SK-N-SH treated with all-trans-retinoic acid at 6 μM for 48 hours (cell line): ENCODE measurements at regions not wholly inside any gene's neighbourhood (a gene's known extent, or its start where the extent isn't known, plus 50 kb on each side); places are given as distances from the start of the nearest gene placed in this dataset.

Experiments used
- ARNTL ChIP-seq: fragments of 450-650 bp; formaldehyde crosslinking; IDR thresholded peaks from 2 replicates; pipeline ENCODE4 v1.5.0; 2020; ENCODE audit warnings: low read depth, mild to moderate bottlenecking, moderate library complexity, borderline replicate concordance
- CSDC2 ChIP-seq: fragments of 250-450 bp; sonication (Bioruptor Pico); IDR thresholded peaks from 2 replicates; pipeline ENCODE4 v1.5.0; 2020; ENCODE audit warnings: mild to moderate bottlenecking, moderate library complexity
- PPARA ChIP-seq: fragments of 250-450 bp; sonication (Bioruptor Pico); IDR thresholded peaks from 2 replicates; pipeline ENCODE4 v1.5.0; 2020; ENCODE audit warnings: mild to moderate bottlenecking, borderline replicate concordance
- RARB ChIP-seq: fragments of 250-450 bp; sonication (Bioruptor Pico); IDR thresholded peaks from 2 replicates; pipeline ENCODE4 v1.8.0; 2021; ENCODE audit warnings: mild to moderate bottlenecking, moderate library complexity
- SNAI2 ChIP-seq: fragments of 250-450 bp; sonication (Bioruptor Pico); IDR thresholded peaks from 2 replicates; pipeline ENCODE4 v1.5.0; 2020; ENCODE audit warnings: mild to moderate bottlenecking, moderate library complexity
- ZFP3 ChIP-seq: fragments of 250-450 bp; sonication (Bioruptor Pico); IDR thresholded peaks from 2 replicates; pipeline ENCODE4 v1.5.0; 2020; ENCODE audit warnings: mild to moderate bottlenecking, moderate library complexity
- ZFP30 ChIP-seq: fragments of 450-650 bp; formaldehyde crosslinking; IDR thresholded peaks from 2 replicates; pipeline ENCODE4 v1.5.0; 2022; ENCODE audit warnings: mild to moderate bottlenecking, moderate library complexity
- ZNF565 ChIP-seq: fragments of 450-650 bp; formaldehyde crosslinking; conservative IDR thresholded peaks from 2 replicates; pipeline ENCODE4 v1.5.0; 2020; ENCODE audit warnings: low read depth, mild to moderate bottlenecking, moderate library complexity
- ZNF70 ChIP-seq: fragments of 450-650 bp; formaldehyde crosslinking; IDR thresholded peaks from 2 replicates; pipeline ENCODE4 v1.5.0; 2020; ENCODE audit warnings: mild to moderate bottlenecking, moderate library complexity
- ZNF8 ChIP-seq: fragments of 450-650 bp; formaldehyde crosslinking; IDR thresholded peaks from 2 replicates; pipeline ENCODE4 v1.5.0; 2020; ENCODE audit warnings: mild to moderate bottlenecking, moderate library complexity
- TF ChIP-seq, protein P1 (sequence below): fragments of 250-450 bp; sonication (Bioruptor Pico); IDR thresholded peaks from 2 replicates; pipeline ENCODE4 v1.8.0; 2020; ENCODE audit warnings: mild to moderate bottlenecking, moderate library complexity, borderline replicate concordance
- TF ChIP-seq, protein P2 (sequence below): fragments of 250-450 bp; sonication (Bioruptor Pico); IDR thresholded peaks from 2 replicates; pipeline ENCODE4 v1.5.1; 2021; ENCODE audit warnings: mild to moderate bottlenecking, moderate library complexity
- TF ChIP-seq, protein P3 (sequence below): fragments of 250-450 bp; sonication (Bioruptor Pico); IDR thresholded peaks from 2 replicates; pipeline ENCODE4 v1.5.0; 2020; ENCODE audit warnings: mild to moderate bottlenecking, moderate library complexity
- TF ChIP-seq, protein P4 (sequence below): fragments of 250-450 bp; sonication (Bioruptor Pico); IDR thresholded peaks from 2 replicates; pipeline ENCODE4 v1.5.1; 2020; ENCODE audit warnings: low read depth, mild to moderate bottlenecking, moderate library complexity

DNA sequence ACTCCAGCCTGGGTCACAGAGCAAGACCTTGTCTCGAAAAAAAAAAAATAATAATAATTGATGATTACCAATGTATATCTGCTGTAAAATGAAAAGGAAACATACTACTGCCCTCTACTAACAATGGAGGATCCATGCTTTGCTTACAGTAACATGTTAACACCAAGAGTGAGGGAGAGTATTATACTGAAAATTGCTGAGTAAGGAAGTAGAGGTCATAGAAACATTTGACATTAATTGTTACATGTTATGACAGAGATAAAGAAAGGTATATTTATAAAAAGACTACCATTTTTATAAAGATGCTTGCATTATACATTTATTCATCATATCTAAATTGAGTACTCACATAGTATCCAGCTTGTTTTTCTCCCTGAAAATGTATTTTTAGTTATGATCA lies 1989.8 kb upstream of the TENM3 start:
- TF ChIP-seq PPARA (CRISPR knock-in tag) (no peak), CSDC2 (CRISPR knock-in tag) (no peak), RARB (no peak), ZNF565 (CRISPR knock-in tag) (no peak), ARNTL (CRISPR knock-in tag) (no peak), ZFP3 (CRISPR knock-in tag) (no peak), ZNF8 (CRISPR knock-in tag) (no peak), ZNF70 (CRISPR knock-in tag) (no peak), SNAI2 (CRISPR knock-in tag) (no peak), ZFP30 (CRISPR knock-in tag) (no peak)
- TF ChIP-seq, protein P1, sequence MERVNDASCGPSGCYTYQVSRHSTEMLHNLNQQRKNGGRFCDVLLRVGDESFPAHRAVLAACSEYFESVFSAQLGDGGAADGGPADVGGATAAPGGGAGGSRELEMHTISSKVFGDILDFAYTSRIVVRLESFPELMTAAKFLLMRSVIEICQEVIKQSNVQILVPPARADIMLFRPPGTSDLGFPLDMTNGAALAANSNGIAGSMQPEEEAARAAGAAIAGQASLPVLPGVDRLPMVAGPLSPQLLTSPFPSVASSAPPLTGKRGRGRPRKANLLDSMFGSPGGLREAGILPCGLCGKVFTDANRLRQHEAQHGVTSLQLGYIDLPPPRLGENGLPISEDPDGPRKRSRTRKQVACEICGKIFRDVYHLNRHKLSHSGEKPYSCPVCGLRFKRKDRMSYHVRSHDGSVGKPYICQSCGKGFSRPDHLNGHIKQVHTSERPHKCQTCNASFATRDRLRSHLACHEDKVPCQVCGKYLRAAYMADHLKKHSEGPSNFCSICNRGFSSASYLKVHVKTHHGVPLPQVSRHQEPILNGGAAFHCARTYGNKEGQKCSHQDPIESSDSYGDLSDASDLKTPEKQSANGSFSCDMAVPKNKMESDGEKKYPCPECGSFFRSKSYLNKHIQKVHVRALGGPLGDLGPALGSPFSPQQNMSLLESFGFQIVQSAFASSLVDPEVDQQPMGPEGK (CRISPR knock-in tag) = no peak
- TF ChIP-seq, protein P2, sequence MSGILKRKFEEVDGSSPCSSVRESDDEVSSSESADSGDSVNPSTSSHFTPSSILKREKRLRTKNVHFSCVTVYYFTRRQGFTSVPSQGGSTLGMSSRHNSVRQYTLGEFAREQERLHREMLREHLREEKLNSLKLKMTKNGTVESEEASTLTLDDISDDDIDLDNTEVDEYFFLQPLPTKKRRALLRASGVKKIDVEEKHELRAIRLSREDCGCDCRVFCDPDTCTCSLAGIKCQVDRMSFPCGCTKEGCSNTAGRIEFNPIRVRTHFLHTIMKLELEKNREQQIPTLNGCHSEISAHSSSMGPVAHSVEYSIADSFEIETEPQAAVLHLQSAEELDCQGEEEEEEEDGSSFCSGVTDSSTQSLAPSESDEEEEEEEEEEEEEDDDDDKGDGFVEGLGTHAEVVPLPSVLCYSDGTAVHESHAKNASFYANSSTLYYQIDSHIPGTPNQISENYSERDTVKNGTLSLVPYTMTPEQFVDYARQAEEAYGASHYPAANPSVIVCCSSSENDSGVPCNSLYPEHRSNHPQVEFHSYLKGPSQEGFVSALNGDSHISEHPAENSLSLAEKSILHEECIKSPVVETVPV = no peak
- TF ChIP-seq, protein P3, sequence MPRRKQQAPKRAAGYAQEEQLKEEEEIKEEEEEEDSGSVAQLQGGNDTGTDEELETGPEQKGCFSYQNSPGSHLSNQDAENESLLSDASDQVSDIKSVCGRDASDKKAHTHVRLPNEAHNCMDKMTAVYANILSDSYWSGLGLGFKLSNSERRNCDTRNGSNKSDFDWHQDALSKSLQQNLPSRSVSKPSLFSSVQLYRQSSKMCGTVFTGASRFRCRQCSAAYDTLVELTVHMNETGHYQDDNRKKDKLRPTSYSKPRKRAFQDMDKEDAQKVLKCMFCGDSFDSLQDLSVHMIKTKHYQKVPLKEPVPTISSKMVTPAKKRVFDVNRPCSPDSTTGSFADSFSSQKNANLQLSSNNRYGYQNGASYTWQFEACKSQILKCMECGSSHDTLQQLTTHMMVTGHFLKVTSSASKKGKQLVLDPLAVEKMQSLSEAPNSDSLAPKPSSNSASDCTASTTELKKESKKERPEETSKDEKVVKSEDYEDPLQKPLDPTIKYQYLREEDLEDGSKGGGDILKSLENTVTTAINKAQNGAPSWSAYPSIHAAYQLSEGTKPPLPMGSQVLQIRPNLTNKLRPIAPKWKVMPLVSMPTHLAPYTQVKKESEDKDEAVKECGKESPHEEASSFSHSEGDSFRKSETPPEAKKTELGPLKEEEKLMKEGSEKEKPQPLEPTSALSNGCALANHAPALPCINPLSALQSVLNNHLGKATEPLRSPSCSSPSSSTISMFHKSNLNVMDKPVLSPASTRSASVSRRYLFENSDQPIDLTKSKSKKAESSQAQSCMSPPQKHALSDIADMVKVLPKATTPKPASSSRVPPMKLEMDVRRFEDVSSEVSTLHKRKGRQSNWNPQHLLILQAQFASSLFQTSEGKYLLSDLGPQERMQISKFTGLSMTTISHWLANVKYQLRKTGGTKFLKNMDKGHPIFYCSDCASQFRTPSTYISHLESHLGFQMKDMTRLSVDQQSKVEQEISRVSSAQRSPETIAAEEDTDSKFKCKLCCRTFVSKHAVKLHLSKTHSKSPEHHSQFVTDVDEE = no peak
- TF ChIP-seq, protein P4, sequence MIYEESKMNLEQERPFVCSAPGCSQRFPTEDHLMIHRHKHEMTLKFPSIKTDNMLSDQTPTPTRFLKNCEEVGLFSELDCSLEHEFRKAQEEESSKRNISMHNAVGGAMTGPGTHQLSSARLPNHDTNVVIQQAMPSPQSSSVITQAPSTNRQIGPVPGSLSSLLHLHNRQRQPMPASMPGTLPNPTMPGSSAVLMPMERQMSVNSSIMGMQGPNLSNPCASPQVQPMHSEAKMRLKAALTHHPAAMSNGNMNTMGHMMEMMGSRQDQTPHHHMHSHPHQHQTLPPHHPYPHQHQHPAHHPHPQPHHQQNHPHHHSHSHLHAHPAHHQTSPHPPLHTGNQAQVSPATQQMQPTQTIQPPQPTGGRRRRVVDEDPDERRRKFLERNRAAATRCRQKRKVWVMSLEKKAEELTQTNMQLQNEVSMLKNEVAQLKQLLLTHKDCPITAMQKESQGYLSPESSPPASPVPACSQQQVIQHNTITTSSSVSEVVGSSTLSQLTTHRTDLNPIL = no peak
